Ishikawa (cell line): ENCODE measurements at regions not wholly inside any gene's neighbourhood (a gene's known extent, or its start where the extent isn't known, plus 50 kb on each side); places are given as distances from the start of the nearest gene placed in this dataset.

Experiments
- CEBPB ChIP-seq: IDR thresholded peaks from 2 replicates; pipeline ENCODE4 v1.6.1; 2012
- CREB1 ChIP-seq: IDR thresholded peaks from 2 replicates; pipeline ENCODE4 v1.6.1; 2012; ENCODE audit warnings: low read depth
- EGR1 ChIP-seq: IDR thresholded peaks from 2 replicates; pipeline ENCODE4 v1.6.1; 2012
- EP300 ChIP-seq: IDR thresholded peaks from 2 replicates; pipeline ENCODE4 v1.6.1; 2012; ENCODE audit warnings: borderline replicate concordance
- FOXM1 ChIP-seq: IDR thresholded peaks from 2 replicates; pipeline ENCODE4 v1.6.1; 2012; ENCODE audit warnings: low read depth, borderline replicate concordance
- NFIC ChIP-seq: IDR thresholded peaks from 2 replicates; pipeline ENCODE4 v1.6.1; 2012
- RAD21 ChIP-seq: IDR thresholded peaks from 2 replicates; pipeline ENCODE4 v1.6.1; 2012; ENCODE audit warnings: low read depth
- TAF1 ChIP-seq: IDR thresholded peaks from 2 replicates; pipeline ENCODE4 v1.6.1; 2012; ENCODE audit warnings: low read depth, mild to moderate bottlenecking
- TCF12 ChIP-seq: IDR thresholded peaks from 2 replicates; pipeline ENCODE4 v1.6.1; 2012; ENCODE audit warnings: low read depth
- TEAD4 ChIP-seq: IDR thresholded peaks from 2 replicates; pipeline ENCODE4 v1.6.1; 2012
- YY1 ChIP-seq: IDR thresholded peaks from 2 replicates; pipeline ENCODE4 v1.6.1; 2012; ENCODE audit warnings: low read depth
- ZBTB7A ChIP-seq: IDR thresholded peaks from 2 replicates; pipeline ENCODE4 v1.6.1; 2012; ENCODE audit warnings: low read depth
- TF ChIP-seq, protein P1 (sequence below): IDR thresholded peaks from 2 replicates; pipeline ENCODE4 v1.6.1; 2012
- TF ChIP-seq, protein P2 (sequence below): IDR thresholded peaks from 2 replicates; pipeline ENCODE4 v1.6.1; 2012; ENCODE audit warnings: low read depth, mild to moderate bottlenecking
- TF ChIP-seq, protein P3 (sequence below): IDR thresholded peaks from 2 replicates; pipeline ENCODE4 v1.6.1; 2012

DNA sequence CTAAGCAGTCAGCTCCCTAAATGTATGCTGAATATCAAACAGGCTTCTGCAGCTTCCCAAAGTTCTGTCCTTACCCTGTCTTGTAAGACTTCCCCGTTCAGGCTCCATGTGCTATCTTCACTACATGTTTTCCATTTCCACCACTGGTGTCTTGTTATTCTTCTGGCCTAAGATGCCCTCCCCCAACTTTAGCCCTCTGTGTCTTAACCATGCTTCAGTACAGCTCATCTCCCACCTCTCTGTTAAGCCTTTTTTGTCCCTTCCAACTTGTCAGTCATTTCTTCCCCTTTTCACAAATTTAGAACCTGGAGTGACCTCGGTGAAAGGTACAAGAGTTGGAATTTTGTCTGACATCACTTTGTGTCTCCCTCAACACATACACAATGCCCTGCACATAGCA lies 151.7 kb upstream of the TBL1XR1 start:
- TF ChIP-seq, protein P1, sequence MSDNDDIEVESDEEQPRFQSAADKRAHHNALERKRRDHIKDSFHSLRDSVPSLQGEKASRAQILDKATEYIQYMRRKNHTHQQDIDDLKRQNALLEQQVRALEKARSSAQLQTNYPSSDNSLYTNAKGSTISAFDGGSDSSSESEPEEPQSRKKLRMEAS, result no peak
- no peak for TF ChIP-seq EGR1
- no peak for TF ChIP-seq CEBPB
- TF ChIP-seq YY1, result no peak
- TF ChIP-seq FOXM1, result no peak
- no peak for TF ChIP-seq CREB1
- TF ChIP-seq, protein P2, sequence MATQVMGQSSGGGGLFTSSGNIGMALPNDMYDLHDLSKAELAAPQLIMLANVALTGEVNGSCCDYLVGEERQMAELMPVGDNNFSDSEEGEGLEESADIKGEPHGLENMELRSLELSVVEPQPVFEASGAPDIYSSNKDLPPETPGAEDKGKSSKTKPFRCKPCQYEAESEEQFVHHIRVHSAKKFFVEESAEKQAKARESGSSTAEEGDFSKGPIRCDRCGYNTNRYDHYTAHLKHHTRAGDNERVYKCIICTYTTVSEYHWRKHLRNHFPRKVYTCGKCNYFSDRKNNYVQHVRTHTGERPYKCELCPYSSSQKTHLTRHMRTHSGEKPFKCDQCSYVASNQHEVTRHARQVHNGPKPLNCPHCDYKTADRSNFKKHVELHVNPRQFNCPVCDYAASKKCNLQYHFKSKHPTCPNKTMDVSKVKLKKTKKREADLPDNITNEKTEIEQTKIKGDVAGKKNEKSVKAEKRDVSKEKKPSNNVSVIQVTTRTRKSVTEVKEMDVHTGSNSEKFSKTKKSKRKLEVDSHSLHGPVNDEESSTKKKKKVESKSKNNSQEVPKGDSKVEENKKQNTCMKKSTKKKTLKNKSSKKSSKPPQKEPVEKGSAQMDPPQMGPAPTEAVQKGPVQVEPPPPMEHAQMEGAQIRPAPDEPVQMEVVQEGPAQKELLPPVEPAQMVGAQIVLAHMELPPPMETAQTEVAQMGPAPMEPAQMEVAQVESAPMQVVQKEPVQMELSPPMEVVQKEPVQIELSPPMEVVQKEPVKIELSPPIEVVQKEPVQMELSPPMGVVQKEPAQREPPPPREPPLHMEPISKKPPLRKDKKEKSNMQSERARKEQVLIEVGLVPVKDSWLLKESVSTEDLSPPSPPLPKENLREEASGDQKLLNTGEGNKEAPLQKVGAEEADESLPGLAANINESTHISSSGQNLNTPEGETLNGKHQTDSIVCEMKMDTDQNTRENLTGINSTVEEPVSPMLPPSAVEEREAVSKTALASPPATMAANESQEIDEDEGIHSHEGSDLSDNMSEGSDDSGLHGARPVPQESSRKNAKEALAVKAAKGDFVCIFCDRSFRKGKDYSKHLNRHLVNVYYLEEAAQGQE, result no peak
- TF ChIP-seq NFIC, result no peak
- no peak for TF ChIP-seq ZBTB7A
- no peak for TF ChIP-seq TAF1
- TF ChIP-seq EP300, result no peak
- TF ChIP-seq TCF12, result no peak
- TF ChIP-seq RAD21, result no peak
- TF ChIP-seq TEAD4, result no peak
- TF ChIP-seq, protein P3, sequence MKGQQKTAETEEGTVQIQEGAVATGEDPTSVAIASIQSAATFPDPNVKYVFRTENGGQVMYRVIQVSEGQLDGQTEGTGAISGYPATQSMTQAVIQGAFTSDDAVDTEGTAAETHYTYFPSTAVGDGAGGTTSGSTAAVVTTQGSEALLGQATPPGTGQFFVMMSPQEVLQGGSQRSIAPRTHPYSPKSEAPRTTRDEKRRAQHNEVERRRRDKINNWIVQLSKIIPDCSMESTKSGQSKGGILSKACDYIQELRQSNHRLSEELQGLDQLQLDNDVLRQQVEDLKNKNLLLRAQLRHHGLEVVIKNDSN, result no peak

- TF ChIP-seq EP300 (no peak), ZBTB7A (no peak), YY1 (no peak), TEAD4 (no peak), EGR1 (no peak), TAF1 (no peak), CREB1 (no peak)
- TF ChIP-seq, protein P1, result no peak
- TF ChIP-seq, protein P2, result no peak
Observed at GRCh38 chr3:177349384-177349783, 152.1 kb upstream of the TBL1XR1 start.

- TF ChIP-seq RAD21 (no peak), FOXM1 (no peak), NFIC (no peak), TAF1 (no peak), EP300 (no peak), CEBPB (no peak), TCF12 (no peak), CREB1 (no peak), TEAD4 (no peak), EGR1 (no peak), YY1 (no peak), ZBTB7A (no peak)
- TF ChIP-seq, protein P1, result no peak
- TF ChIP-seq, protein P3, result no peak
- TF ChIP-seq, protein P2, result no peak
Observed at GRCh38 chr3:177350121-177350520, 152.8 kb upstream of the TBL1XR1 start.

- TF ChIP-seq TAF1 (no peak), NFIC (no peak), EP300 (no peak), CEBPB (no peak), EGR1 (no peak), ZBTB7A (no peak), TEAD4 (no peak), FOXM1 (no peak), TCF12 (no peak), YY1 (no peak), RAD21 (no peak), CREB1 (no peak)
- TF ChIP-seq, protein P2, result no peak
- TF ChIP-seq, protein P3, result no peak
- TF ChIP-seq, protein P1, result no peak
Observed at GRCh38 chr3:177351206-177351605, 153.9 kb upstream of the TBL1XR1 start.
